ENCODE measurements at regions not wholly inside any gene's neighbourhood (a gene's known extent, or its start where the extent isn't known, plus 50 kb on each side); places are given as distances from the start of the nearest gene placed in this dataset.

DNA sequence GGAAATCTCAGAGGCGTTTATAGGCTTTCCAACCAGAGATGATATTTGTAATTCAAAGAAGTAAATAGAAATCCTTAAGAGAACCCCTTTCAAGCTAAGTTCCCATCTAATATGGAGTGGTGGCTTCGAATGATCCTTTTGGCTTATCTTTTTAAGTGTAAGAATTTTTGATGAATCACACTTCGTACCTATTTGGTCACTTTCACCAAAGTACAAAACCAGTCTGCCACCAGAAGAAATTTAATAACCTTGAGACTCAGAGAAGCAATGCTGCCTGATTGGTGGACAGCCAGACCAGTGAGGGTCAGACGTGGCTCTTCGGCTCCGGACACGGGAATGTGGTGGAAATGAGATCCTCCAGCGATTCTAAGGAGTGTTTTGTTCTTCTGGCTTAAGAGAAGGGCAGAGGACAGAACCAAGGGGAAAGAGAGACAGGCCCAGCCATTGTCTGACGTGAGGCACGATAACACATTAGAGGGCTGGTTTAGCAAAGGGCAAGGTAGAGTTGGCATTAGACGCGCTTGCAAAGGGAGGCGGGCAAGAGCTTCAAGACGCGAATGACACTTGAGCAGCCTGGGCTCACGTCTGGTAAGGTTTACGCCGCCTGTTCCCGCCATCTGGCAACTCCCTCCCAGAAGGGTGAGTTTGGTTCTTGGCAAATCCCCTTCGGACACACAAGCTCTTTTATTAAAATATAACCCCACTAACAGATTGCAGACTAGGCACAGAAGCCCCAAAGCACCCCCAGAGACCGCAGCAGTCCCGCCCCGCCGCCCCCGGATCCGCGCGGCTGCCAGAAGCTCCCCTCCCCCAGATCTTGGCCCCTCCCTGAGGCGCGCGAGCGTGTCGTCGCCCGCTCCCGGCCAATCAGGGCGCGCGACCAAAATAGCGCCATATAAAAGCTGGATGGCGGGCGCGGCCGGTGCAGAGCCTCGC is 50.0 kb upstream of the EZR start:
- TF ChIP-seq, protein P1, sequence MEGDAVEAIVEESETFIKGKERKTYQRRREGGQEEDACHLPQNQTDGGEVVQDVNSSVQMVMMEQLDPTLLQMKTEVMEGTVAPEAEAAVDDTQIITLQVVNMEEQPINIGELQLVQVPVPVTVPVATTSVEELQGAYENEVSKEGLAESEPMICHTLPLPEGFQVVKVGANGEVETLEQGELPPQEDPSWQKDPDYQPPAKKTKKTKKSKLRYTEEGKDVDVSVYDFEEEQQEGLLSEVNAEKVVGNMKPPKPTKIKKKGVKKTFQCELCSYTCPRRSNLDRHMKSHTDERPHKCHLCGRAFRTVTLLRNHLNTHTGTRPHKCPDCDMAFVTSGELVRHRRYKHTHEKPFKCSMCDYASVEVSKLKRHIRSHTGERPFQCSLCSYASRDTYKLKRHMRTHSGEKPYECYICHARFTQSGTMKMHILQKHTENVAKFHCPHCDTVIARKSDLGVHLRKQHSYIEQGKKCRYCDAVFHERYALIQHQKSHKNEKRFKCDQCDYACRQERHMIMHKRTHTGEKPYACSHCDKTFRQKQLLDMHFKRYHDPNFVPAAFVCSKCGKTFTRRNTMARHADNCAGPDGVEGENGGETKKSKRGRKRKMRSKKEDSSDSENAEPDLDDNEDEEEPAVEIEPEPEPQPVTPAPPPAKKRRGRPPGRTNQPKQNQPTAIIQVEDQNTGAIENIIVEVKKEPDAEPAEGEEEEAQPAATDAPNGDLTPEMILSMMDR (IDR thresholded peaks at IDR 0.05; ENCODE audit: borderline replicate concordance, extremely low read depth, low read length, poor library complexity, severe bottlenecking): no peak
- no peak for TF ChIP-seq EZH2 (IDR thresholded peaks at IDR 0.05; ENCODE audit: borderline replicate concordance, low read depth, low read length, severe bottlenecking)

All from DND-41 (cell line).